GM21619 (cell line): ENCODE measurements at regions not wholly inside any gene's neighbourhood (a gene's known extent, or its start where the extent isn't known, plus 50 kb on each side); places are given as distances from the start of the nearest gene placed in this dataset.
"Not testable (repeated sequence)": the region's sequence is repeated elsewhere in the genome, so short reads cannot be mapped to it uniquely, and the experiment has no call there.

ENCODE experiments used
- ATAC-seq: cut with Tn5 transposase; IDR thresholded peaks from one replicate; pipeline ENCODE4 v1.9.1; 2021; ENCODE audit not compliant: unreplicated experiment

DNA sequence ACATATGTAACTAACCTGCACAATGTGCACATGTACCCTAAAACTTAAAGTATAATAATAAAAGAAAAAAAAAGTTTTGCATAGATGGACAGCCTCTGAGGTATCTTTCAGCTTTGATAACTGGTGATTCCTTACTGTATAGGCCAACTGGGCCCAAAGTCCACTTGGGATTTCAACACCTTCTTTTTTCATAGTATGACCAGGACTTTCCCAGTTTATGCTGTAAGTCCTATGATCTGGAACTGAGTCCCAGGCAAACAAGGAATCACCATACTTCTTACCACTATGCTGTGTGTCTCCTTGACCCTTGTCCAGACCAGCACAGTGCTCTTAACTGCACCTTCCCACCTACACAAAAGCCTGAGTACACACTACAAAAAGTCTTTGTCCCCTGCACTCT is 205.1 kb upstream of the RBBP8 start:
- no peak for ATAC-seq

- ATAC-seq, result no peak
Measured at GRCh38 chr18:22728481-22729105, 204.5 kb upstream of the RBBP8 start.

GRCh38 chr18:22731398-22731797 is 201.7 kb upstream of the RBBP8 start:
- no peak for ATAC-seq

DNA sequence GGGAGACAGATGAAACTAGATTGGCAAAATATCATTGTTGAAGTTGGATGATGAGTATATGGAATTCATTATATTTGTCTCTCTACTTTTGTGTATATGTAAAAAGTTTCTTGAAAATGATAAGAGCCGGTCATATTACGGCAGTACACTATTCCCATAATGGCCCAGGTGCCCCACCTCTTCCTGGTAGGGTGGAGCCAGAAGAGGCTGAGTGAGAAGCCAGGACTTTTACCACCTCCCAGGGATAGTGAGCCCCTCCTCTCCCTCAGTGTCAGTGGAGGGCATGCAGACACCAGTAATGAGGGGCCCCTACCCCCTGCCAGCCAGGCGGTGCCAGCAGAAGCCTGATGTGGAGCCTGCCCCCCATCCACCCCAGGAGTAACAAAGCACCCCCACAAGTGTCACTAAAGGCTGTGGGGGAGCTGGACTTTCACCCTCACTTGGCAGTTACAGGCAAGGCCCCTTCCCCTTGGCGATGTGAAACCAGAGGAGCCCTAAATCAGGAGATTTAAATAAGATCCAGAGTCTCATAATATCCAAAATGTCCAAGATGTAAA is 198.9 kb upstream of the RBBP8 start:
- no peak for ATAC-seq

DNA sequence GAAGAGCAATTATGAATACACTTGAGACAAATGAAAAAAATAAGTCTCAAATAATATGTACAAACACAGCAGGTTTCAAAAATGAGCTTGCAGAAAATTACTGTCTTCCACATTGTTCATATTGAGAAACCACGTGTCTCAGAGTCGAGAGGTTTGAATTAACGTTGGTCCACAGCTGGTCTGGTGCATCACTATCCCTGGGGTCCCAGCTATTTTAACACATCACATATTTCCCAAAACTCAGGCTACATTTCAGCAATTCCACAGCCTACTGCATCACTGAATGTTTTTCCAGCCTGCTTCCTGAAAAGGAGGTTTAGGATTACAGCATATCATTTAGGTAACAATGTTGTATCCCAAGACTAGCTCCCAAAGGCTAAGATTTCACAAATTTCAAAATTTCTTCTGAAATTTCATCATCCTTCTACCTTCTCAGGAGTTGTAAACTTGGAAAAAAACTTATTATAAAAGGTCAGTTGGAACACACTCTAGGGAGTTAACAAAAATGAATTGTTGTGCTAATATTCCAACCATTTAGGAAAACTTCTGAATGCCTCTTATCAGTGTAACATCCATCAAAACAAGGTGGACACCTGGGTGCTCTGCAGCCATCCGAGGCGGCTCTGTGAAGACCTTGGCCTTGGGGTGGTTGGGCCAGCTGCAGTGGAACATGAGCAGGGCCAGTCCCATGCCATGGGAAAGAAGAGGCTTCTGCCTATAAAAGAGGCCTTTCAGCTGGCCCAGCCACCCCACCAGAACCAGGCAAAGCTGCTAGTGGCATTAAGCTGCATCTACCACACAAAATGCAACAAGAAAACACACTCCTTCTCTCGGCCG is 198.1 kb upstream of the RBBP8 start:
- no peak for ATAC-seq

GRCh38 chr18:22737054-22737453 is 196.1 kb upstream of the RBBP8 start:
- ATAC-seq, result no peak

- no peak for ATAC-seq
Measured at GRCh38 chr18:22739061-22739642, 194.0 kb upstream of the RBBP8 start.

- no peak for ATAC-seq
Measured at GRCh38 chr18:22739789-22740188, 193.3 kb upstream of the RBBP8 start.

DNA sequence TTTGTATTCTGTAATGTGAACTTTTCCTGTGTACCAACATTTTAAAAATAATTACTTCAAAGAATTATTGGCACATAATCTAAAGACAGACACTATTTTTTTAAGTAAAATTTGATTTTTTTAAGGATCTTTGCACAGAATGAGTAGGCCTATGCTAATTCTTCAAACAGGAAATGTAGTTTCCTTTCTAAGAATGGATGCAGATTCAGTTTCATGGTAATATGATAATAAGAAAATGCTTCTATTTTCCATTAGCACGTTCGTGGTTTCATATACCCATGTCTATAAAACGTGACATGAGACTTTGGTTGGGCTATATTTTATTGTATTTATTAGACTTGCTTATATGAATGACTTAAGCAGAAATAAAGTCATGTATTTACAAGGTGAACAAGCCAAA is 191.8 kb upstream of the RBBP8 start:
- no peak for ATAC-seq

GRCh38 chr18:22742409-22742808 is 190.7 kb upstream of the RBBP8 start:
- ATAC-seq, result no peak

DNA sequence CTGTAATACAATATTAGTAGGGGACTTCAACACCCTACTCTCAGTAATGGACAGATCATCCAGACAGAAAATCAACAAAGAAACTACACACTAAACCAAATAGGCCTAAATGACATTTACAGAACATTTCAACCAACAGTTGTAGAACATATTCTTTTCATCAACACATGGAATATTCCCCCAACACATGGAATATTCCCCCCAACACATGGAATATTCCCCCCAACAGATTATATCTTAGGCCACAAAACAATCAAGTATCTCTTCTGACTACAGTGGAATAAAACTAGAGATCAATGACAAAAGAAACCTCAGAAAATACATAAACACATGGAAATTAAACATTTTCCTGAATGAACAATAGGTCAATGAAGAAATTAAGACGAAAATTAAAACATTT is 187.2 kb upstream of the RBBP8 start:
- ATAC-seq, result no peak

DNA sequence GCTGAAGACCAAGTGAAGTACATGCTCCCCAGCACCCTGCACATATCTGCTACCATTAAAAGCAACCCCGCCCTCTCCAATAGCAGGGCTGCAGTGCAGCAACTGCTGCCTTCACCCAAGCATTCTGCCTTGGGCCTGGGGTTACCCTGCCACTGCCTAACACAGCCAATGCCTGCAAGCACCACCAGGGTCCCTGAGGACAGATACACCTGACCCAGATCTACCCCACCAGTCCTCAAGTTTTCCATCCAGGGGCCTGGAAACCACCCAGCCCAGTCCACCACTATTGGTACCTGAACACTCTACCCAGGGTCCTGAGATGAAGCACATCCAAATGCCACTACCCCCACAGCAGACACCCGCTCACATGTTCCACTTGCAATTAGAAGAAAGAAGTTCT is 181.1 kb upstream of the RBBP8 start:
- no peak for ATAC-seq

DNA sequence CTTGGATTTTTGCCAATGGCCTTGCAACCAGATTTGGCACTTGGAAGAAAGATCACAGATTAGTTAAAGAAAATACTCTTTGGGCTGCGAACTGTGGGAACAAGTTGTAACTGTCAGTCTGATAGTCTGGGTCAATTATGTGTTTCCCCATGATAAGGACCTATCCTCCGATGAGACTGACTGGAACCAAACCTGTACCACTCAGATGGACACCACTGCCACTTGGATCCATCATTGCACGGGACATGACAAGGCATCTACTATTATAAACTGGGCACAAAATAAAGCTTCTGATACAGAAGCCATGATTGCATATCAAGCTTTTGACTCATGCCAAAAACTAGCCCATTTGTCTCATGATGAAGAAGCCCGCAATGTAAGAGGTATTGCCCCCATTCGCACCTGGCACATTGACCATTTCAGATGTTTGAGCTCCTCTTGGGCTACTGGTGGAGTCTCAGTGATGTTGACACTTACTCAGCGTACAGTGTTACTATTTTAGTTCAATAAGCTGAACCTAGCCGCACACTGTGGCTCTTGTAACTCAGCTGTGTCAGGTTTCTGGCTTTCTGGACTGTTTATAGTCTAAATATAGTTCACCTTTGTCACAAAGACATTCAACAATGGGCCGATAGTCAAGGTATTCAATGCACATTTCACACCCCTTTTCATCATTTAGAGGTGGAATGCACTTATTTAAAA is 179.8 kb upstream of the RBBP8 start:
- ATAC-seq, result no peak

GRCh38 chr18:22764005-22764404 is 169.1 kb upstream of the RBBP8 start:
- ATAC-seq, result not testable (repeated sequence)

GRCh38 chr18:22765896-22766295 is 167.2 kb upstream of the RBBP8 start:
- no peak for ATAC-seq

GRCh38 chr18:22767653-22768052 is 165.5 kb upstream of the RBBP8 start:
- no peak for ATAC-seq

- no peak for ATAC-seq
Measured at GRCh38 chr18:22773944-22774343, 159.2 kb upstream of the RBBP8 start.

- ATAC-seq, result no peak
Measured at GRCh38 chr18:22778996-22779395, 154.1 kb upstream of the RBBP8 start.

GRCh38 chr18:22783245-22783644 is 149.9 kb upstream of the RBBP8 start:
- no peak for ATAC-seq

DNA sequence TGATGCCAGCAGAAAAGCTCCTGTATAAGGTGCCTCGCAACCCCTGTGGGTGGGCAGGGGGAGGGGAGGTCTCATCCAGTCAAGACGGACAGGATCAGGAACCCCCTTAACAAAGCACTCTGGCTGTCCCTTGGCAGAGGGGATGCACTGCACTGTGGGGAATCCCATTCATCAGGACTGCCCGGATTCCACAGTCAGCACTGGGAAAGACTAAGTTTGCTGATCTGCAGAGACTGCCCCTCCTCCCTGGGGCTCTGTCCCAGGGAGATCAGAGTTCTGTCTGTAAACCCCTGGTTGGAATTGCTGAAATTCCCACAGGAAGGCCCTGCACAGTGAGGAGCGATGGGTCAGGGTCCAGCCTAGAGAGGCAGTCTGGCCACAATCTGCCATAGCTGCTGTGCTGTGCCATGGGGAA is 149.5 kb upstream of the RBBP8 start:
- no peak for ATAC-seq

DNA sequence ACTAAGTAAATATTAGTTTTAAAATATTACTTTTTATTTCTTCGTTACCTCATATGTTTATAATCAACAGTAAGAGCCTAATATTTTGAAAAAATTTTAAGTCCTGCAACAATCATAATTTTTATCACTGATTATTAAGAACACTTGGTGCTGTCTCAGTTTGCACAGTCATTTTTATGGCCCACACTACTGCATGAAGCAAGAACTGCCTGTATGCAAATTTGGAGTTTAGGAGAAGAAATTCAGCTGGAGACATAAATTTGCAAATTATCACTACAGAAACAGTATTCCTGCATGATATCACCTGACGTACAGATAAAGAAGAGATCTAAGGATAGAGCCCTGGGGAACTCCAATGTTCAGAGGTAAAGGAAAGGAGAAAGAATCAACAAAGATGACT is 144.1 kb upstream of the RBBP8 start:
- ATAC-seq, result no peak
